Uterus (tissue), 3 donors: ENCODE measurements at regions not wholly inside any gene's neighbourhood (a gene's known extent, or its start where the extent isn't known, plus 50 kb on each side); places are given as distances from the start of the nearest gene placed in this dataset.

ENCODE experiments used
- DNase-seq, 2 donors: peaks; one replicate each; pipeline ENCODE4 v3.0.0-alpha.2; 2019 to 2020
- H3K27ac ChIP-seq, 2 donors: fragments of 200-600 bp; sonication (generic); 1 replicate in 1 of 2; 2 replicates in 1 of 2; pipeline ENCODE4 v1.5.1; 2016 to 2018
- H3K27me3 ChIP-seq, 2 donors: fragments of 200-600 bp; sonication (generic); one replicate each; pipeline ENCODE4 v1.5.1; 2018 to 2019; ENCODE audit warnings: control low read depth in 1 of 2
- H3K36me3 ChIP-seq, 2 donors: fragments of 200-600 bp; sonication (generic); one replicate each; pipeline ENCODE4 v1.5.1; 2019; ENCODE audit warnings: control low read depth in 1 of 2
- H3K4me1 ChIP-seq, 2 donors: fragments of 200-600 bp; sonication (generic); one replicate each; pipeline ENCODE4 v1.5.1; 2018 to 2019; ENCODE audit warnings: control low read depth in 1 of 2
- H3K4me3 ChIP-seq, 2 donors: fragments of 200-600 bp; sonication (generic); 1 replicate in 1 of 2; 2 replicates in 1 of 2; pipeline ENCODE4 v1.5.1; 2018 to 2019; ENCODE audit warnings: mild to moderate bottlenecking in 1 of 2
- H3K9me3 ChIP-seq, 2 donors: fragments of 200-600 bp; sonication (generic); one replicate each; pipeline ENCODE4 v1.5.1; 2019; ENCODE audit warnings: control low read depth in 1 of 2
- POLR2A ChIP-seq, 2 donors: fragments of 450-650 bp; IDR thresholded peaks; one replicate each; pipeline ENCODE4 v1.6.1; 2016; ENCODE audit warnings: antibody characterized with exemption in 2 of 2, mild to moderate bottlenecking in 1 of 2, moderate library complexity in 1 of 2
- intact Hi-C: fragments of 100-400 bp; cut with DNase I; formaldehyde crosslinking; loops from one replicate; pipeline ENCODE4 v1.15.1; 2023; ENCODE audit warnings: low total_unique reads
- TF ChIP-seq, protein P1 (sequence below), 4 experiments: fragments of 200-600 bp in 2 of 4; fragments of 450-650 bp in 2 of 4; sonication (generic) in 2 of 4; IDR thresholded peaks; one replicate each; pipeline ENCODE4 v1.5.1; 2016 to 2019; ENCODE audit warnings: antibody characterized with exemption in 4 of 4, mild to moderate bottlenecking in 2 of 4, moderate library complexity in 1 of 4
- donor health status: DM: yes; HTN: yes; CAD: no.

DNA sequence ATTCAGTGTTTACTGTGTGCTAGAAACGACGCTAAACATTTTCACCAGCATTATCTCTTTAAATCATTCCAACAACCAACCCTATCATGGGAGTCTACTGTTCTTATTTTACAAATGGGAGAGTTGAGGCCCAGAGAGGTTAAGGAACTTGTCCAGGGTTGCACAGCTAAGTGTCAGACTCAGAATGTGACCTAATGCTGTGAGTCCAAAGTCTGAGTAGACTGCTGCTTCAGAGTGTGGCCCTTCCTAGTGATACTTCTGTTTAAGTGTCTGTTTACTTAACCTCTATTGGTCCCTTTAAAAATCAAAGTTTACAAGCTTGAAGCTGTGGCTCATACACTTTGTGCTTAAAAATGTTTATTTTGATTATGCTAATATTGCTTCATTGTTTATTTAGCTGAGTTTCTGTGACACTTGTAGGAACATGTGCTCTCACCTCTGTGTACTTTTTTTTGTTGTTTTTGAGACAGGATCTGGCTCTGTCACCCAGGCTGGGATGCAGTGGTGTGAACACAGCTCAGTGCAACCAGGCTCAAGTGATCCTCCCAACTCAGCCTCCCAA lies 84.4 kb upstream of the SYPL1 start:
- H3K9me3 ChIP-seq = no peaks in the 10 kb centered on the region
- TF ChIP-seq, protein P1, sequence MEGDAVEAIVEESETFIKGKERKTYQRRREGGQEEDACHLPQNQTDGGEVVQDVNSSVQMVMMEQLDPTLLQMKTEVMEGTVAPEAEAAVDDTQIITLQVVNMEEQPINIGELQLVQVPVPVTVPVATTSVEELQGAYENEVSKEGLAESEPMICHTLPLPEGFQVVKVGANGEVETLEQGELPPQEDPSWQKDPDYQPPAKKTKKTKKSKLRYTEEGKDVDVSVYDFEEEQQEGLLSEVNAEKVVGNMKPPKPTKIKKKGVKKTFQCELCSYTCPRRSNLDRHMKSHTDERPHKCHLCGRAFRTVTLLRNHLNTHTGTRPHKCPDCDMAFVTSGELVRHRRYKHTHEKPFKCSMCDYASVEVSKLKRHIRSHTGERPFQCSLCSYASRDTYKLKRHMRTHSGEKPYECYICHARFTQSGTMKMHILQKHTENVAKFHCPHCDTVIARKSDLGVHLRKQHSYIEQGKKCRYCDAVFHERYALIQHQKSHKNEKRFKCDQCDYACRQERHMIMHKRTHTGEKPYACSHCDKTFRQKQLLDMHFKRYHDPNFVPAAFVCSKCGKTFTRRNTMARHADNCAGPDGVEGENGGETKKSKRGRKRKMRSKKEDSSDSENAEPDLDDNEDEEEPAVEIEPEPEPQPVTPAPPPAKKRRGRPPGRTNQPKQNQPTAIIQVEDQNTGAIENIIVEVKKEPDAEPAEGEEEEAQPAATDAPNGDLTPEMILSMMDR (IDR thresholded peaks at IDR 0.05) = no peak
- TF ChIP-seq POLR2A (IDR thresholded peaks at IDR 0.05) = no peak
- no peaks in the 10 kb centered on the region for H3K36me3 ChIP-seq
- no peaks in the 10 kb centered on the region for H3K4me1 ChIP-seq
- no peak overlapping the region for H3K4me3 ChIP-seq
- DNase-seq = no peak
- intact Hi-C loops = no loop called here
- H3K27ac ChIP-seq = no peak overlapping the region
- no peaks in the 10 kb centered on the region for H3K27me3 ChIP-seq

DNA sequence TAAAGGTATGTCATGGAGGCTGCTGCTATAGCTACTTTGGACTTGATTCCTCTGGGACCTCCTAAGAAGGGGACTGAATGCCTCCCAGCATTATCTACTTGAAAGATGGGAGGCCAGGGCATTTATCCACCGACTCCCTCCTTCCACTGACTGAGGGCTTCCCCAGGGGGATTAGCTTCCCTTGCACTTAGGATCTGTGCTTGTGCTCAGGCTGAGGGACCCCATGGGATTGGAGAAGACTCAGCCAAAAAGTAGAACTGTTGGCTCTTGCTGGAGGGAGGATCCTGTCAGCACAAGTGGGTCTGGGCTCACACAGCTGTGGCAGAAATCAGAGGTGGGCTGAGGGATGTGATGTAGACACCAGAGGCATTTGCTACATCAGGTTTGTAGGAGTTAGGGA lies 81.5 kb upstream of the SYPL1 start:
- intact Hi-C loops = no loop called here

DNA sequence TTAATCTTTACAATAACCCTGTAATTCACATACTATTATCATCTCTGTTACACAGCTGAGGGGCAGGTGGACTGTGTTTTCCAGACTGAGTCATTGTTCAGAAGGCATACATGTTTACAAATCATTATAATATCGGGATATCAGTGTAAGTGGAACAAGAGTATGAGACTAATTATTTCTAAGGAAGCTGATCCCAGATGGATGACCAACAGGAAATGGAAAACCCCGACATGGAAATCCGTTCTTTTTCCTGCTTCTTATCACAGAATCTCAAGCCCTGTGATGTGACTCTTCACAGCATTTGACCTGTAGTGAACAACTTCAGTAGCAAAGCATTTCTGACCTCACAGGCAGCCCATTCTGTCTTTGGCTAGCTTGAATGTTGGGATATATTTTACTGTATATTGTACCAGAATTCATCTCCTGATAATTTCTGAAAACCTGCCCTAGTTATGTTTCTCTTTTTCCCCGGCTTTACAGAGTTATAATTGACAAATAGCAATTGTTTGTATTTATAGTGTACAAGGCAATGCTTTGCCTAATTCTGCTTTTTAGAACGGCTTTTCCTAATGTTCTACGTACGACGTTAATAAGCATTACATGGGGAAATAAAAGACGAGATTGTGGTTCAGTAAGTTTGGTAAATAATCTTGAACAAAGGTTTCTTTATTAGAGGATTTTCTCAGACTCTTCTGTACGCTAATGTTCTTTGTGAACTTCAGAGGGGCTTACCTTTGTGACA lies 78.6 kb upstream of the SYPL1 start:
- H3K4me3 ChIP-seq = no peak overlapping the region
- no peaks in the 10 kb centered on the region for H3K36me3 ChIP-seq
- no peak overlapping the region for H3K27ac ChIP-seq
- no peaks in the 10 kb centered on the region for H3K4me1 ChIP-seq
- H3K9me3 ChIP-seq = no peaks in the 10 kb centered on the region
- intact Hi-C loops = no loop called here
- H3K27me3 ChIP-seq = no peaks in the 10 kb centered on the region
- TF ChIP-seq, protein P1 (IDR thresholded peaks at IDR 0.05) = no peak
- no peak for TF ChIP-seq POLR2A (IDR thresholded peaks at IDR 0.05)
- no peak for DNase-seq

More for the DNA sequence above, 81.5 kb upstream of the SYPL1 start:
- no peaks in the 10 kb centered on the region for H3K4me1 ChIP-seq
- no peak for DNase-seq
- TF ChIP-seq POLR2A (IDR thresholded peaks at IDR 0.05) = no peak
- no peaks in the 10 kb centered on the region for H3K36me3 ChIP-seq
- no peaks in the 10 kb centered on the region for H3K9me3 ChIP-seq
- no peaks in the 10 kb centered on the region for H3K27me3 ChIP-seq
- H3K4me3 ChIP-seq = no peak overlapping the region
- no peak overlapping the region for H3K27ac ChIP-seq

DNA sequence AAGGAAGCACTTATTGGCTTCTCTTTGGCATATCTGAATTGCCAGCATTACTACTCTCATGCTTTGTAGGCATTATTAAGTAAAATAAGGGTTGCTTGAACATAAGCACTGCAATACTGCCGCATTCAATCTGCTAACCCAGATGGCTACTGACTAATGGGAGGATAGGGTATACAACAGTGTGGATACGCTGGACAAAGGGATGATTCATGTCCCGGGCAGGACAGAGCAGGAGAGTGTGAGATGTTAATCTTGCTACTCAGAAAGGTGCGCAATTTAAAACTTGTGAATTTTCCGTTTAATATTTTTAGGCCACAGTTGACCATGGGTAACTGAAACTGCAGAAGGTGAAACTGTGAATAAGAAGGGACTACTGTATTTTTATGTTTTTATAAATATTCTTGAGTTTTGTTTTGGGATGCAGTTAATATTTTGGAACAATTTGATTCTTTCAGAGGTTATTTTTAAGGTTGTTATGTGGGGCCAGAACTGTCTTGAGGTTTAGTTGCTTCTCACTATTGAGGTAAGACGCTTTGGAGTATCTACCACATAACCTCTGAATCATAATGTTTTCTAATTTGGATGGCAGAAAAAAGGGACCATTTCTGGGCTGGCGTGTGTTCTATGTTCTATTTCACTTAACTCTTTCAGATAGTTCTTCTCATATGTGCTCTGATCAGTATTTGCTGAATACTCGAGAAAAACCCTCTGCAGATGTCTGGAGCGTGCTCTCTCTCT lies 75.7 kb upstream of the SYPL1 start:
- no peaks in the 10 kb centered on the region for H3K4me1 ChIP-seq
- no peak overlapping the region for H3K4me3 ChIP-seq
- no peaks in the 10 kb centered on the region for H3K36me3 ChIP-seq
- H3K27me3 ChIP-seq = no peaks in the 10 kb centered on the region
- DNase-seq = no peak
- H3K9me3 ChIP-seq = no peaks in the 10 kb centered on the region
- H3K27ac ChIP-seq = no peak overlapping the region
- TF ChIP-seq, protein P1 (IDR thresholded peaks at IDR 0.05) = no peak
- no peak for TF ChIP-seq POLR2A (IDR thresholded peaks at IDR 0.05)
- intact Hi-C loops = no loop called here

DNA sequence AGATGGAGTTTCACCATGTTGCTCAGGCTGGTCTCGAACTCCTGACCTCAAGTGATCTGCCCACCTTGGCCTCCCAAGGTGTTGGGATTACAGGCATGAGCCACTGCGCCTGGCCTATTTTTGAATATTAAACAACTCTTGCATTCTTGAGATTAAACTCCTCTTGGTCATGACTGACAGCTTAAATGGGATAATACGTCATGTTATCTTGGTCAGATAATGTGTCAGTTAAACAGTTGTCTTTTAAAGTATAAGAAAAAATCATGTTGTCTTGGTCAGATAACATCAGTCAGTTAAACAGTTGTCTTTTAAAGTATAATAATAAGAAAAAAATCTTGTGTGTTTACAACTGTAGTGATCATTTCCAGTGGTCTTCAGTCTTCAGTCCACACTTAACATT lies 73.6 kb upstream of the SYPL1 start:
- H3K4me1 ChIP-seq = no peaks in the 10 kb centered on the region
- no peak for DNase-seq
- no peak overlapping the region for H3K27ac ChIP-seq
- TF ChIP-seq POLR2A (IDR thresholded peaks at IDR 0.05) = no peak
- TF ChIP-seq, protein P1 (IDR thresholded peaks at IDR 0.05) = no peak
- H3K4me3 ChIP-seq = no peak overlapping the region
- no peaks in the 10 kb centered on the region for H3K36me3 ChIP-seq
- intact Hi-C loops = no loop called here
- H3K27me3 ChIP-seq = no peaks in the 10 kb centered on the region
- no peaks in the 10 kb centered on the region for H3K9me3 ChIP-seq
